ENCODE measurements at regions not wholly inside any gene's neighbourhood (a gene's known extent, or its start where the extent isn't known, plus 50 kb on each side); places are given as distances from the start of the nearest gene placed in this dataset.

GRCh38 chr16:55976815-55977214, 101.6 kb upstream of the CES5A start:
- in situ Hi-C loops (cut with HindIII; ENCODE audit: low sequenced_read_pairs) = no loop called here
- DNase-seq (ENCODE audit: low read depth, low spot score) = no peak
- TF ChIP-seq, protein P1, sequence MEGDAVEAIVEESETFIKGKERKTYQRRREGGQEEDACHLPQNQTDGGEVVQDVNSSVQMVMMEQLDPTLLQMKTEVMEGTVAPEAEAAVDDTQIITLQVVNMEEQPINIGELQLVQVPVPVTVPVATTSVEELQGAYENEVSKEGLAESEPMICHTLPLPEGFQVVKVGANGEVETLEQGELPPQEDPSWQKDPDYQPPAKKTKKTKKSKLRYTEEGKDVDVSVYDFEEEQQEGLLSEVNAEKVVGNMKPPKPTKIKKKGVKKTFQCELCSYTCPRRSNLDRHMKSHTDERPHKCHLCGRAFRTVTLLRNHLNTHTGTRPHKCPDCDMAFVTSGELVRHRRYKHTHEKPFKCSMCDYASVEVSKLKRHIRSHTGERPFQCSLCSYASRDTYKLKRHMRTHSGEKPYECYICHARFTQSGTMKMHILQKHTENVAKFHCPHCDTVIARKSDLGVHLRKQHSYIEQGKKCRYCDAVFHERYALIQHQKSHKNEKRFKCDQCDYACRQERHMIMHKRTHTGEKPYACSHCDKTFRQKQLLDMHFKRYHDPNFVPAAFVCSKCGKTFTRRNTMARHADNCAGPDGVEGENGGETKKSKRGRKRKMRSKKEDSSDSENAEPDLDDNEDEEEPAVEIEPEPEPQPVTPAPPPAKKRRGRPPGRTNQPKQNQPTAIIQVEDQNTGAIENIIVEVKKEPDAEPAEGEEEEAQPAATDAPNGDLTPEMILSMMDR (IDR thresholded peaks at IDR 0.05; ENCODE audit: low read depth, low read length) = no peak
- no peak overlapping the region for H3K4me3 ChIP-seq (ENCODE audit: low read depth, low read length)

GRCh38 chr16:55971447-55971846, 96.3 kb upstream of the CES5A start:
- DNase-seq (ENCODE audit: low read depth, low spot score) = no peak
- TF ChIP-seq, protein P1 (IDR thresholded peaks at IDR 0.05; ENCODE audit: low read depth, low read length) = no peak
- no peak overlapping the region for H3K4me3 ChIP-seq (ENCODE audit: low read depth, low read length)
- in situ Hi-C loops (cut with HindIII; ENCODE audit: low sequenced_read_pairs) = no loop called here

DNA sequence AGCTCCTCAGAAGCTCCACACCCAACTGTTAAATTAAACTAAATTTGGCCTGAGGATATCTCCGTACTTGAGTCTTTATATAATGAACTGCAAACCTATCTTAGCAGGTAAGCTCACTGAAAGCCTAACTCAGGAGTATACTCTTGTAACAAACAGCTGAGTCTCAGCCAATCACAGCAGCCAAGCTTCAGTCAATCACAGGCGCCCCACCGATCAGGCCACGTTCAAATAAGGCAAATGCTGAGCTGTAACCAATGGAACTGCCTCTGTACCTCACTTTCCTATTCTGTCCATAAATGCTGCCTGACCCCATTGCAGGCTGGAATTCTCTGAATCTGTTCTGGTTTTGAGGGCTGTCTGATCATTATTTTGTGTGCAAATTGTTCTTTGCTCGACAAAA, 93.0 kb upstream of the CES5A start:
- DNase-seq (ENCODE audit: low read depth, low spot score) = no peak
- in situ Hi-C loops (cut with HindIII; ENCODE audit: low sequenced_read_pairs) = no loop called here
- TF ChIP-seq, protein P1 (IDR thresholded peaks at IDR 0.05; ENCODE audit: low read depth, low read length) = no peak
- no peak overlapping the region for H3K4me3 ChIP-seq (ENCODE audit: low read depth, low read length)

DNA sequence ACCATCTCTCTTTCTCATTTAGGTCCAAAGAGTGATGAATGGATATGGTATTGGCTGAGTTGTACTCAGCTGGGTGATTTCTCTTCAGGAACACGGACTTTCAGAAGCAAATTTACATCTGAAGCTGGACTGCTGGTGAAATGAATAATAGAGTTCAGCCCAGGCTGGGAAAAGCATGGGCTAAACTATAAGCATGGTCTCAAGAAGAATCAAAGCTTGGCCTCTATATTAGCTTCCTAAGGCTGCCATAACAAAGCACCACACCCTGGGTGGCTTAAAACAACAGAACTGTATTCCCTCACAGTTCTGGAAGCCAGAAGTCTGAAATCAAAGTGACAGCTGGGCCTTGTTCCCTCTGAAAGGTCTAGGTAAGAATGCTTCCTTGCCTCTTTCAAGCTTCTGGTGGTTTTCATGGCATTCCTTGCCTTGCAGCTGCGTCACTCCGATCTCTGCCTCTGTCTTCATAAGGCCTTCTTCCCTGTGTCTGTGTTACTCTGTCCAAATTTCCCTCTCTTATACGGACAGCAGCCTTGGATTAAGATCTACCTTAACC, 89.8 kb upstream of the CES5A start:
- TF ChIP-seq, protein P1 (IDR thresholded peaks at IDR 0.05; ENCODE audit: low read depth, low read length) = no peak

DNA sequence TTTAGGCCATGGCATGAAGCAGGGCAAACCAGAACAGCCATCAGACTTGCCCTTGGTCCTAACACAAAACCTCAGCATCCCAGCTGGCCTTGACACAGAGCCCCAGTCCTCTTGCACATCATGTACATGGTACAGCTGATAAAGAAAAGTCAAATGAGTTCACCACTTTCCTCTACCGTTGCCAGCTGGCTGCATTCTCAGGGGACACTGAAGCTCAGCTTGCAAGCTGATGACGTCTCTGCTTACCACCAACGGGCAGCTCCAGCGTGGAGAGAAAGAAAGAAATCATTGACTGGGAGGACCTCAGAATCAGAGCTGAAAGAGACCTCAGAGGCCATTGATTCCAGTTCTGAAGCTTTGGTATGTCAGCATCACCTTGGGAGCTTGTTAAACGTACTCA, 80.7 kb upstream of the CES5A start:
- TF ChIP-seq, protein P1 (IDR thresholded peaks at IDR 0.05; ENCODE audit: low read depth, low read length) = no peak
- in situ Hi-C loops (cut with HindIII; ENCODE audit: low sequenced_read_pairs) = no loop called here
- H3K4me3 ChIP-seq (ENCODE audit: low read depth, low read length) = no peak overlapping the region
- no peak for DNase-seq (ENCODE audit: low read depth, low spot score)

More for the DNA sequence above, 89.8 kb upstream of the CES5A start:
- no peak overlapping the region for H3K4me3 ChIP-seq (ENCODE audit: low read depth, low read length)
- no peak for DNase-seq (ENCODE audit: low read depth, low spot score)
- in situ Hi-C loops (cut with HindIII; ENCODE audit: low sequenced_read_pairs) = no loop called here

DNA sequence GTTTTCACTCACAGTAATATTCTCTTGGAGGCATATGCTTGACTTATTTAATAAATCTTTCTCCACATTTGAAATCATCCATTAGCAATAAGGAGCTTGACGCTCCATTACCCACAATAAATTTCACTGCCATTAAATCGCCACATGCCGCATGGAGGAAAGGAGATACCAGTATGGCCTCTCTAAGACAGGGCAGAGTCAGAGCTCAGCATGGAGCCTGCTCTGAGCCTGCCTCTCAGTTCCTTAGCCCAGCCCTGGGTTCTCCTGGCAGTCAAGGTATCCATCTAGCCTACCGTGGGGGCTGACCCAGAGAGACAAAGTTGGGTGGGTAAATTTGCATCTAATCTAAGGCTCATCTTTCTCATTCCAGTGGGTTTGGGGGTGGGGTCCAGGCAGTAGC, 80.3 kb upstream of the CES5A start:
- no peak for DNase-seq (ENCODE audit: low read depth, low spot score)
- in situ Hi-C loops (cut with HindIII; ENCODE audit: low sequenced_read_pairs) = no loop called here
- TF ChIP-seq, protein P1 (IDR thresholded peaks at IDR 0.05; ENCODE audit: low read depth, low read length) = no peak
- no peak overlapping the region for H3K4me3 ChIP-seq (ENCODE audit: low read depth, low read length)

- TF ChIP-seq, protein P1 (IDR thresholded peaks at IDR 0.05; ENCODE audit: low read depth, low read length) = no peak
- in situ Hi-C loops (cut with HindIII; ENCODE audit: low sequenced_read_pairs) = no loop called here
- DNase-seq (ENCODE audit: low read depth, low spot score) = no peak
- no peak overlapping the region for H3K4me3 ChIP-seq (ENCODE audit: low read depth, low read length)
Measured at GRCh38 chr16:55954906-55955305, 79.7 kb upstream of the CES5A start.

Measured in astrocyte of the spinal cord (primary cell).